ENCODE measurements at regions not wholly inside any gene's neighbourhood (a gene's known extent, or its start where the extent isn't known, plus 50 kb on each side); places are given as distances from the start of the nearest gene placed in this dataset.

DNA sequence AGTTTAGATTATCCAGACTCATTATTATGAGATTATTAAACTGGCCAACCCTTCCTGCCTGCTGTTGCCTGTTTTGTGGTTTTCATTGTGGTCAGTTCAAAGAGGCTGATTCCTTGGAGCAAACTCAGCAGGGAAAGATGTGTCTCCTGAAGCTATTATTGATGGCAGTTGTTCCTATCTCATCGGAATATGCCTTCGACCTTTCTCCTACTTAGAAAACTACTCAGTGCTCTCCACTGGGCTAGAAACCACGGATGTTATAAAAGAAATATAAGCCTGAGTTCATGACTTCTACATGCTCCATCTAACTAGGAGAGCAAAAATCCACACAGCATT lies 80.2 kb upstream of the NAV2 start:
- TF ChIP-seq, protein P1, sequence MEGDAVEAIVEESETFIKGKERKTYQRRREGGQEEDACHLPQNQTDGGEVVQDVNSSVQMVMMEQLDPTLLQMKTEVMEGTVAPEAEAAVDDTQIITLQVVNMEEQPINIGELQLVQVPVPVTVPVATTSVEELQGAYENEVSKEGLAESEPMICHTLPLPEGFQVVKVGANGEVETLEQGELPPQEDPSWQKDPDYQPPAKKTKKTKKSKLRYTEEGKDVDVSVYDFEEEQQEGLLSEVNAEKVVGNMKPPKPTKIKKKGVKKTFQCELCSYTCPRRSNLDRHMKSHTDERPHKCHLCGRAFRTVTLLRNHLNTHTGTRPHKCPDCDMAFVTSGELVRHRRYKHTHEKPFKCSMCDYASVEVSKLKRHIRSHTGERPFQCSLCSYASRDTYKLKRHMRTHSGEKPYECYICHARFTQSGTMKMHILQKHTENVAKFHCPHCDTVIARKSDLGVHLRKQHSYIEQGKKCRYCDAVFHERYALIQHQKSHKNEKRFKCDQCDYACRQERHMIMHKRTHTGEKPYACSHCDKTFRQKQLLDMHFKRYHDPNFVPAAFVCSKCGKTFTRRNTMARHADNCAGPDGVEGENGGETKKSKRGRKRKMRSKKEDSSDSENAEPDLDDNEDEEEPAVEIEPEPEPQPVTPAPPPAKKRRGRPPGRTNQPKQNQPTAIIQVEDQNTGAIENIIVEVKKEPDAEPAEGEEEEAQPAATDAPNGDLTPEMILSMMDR (IDR thresholded peaks at IDR 0.05; ENCODE audit: control extremely low read depth in 1 of 3, insufficient read depth in 1 of 3, low read depth in 1 of 3, low read length in 3 of 3), result no peak
- TF ChIP-seq, protein P2, sequence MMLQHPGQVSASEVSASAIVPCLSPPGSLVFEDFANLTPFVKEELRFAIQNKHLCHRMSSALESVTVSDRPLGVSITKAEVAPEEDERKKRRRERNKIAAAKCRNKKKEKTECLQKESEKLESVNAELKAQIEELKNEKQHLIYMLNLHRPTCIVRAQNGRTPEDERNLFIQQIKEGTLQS (IDR thresholded peaks at IDR 0.05; ENCODE audit: insufficient read depth, low read depth, low read length), result no peak
- TF ChIP-seq TCF12 (IDR thresholded peaks at IDR 0.05; ENCODE audit: low read depth, low read length) (no peak), SP1 (IDR thresholded peaks at IDR 0.05; ENCODE audit: low read depth, low read length) (no peak), ZNF274 (IDR thresholded peaks at IDR 0.05; ENCODE audit: borderline replicate concordance, extremely low read depth, low read length) (no peak), SIN3A (conservative IDR thresholded peaks at IDR 0.05 in 1 of 2, IDR thresholded peaks at IDR 0.05 in 1 of 2; ENCODE audit: low read depth in 1 of 2, low read length in 2 of 2) (no peak), JUND (IDR thresholded peaks at IDR 0.05; ENCODE audit: low read length) (no peak), POLR2AphosphoS5 (IDR thresholded peaks at IDR 0.05; ENCODE audit: low read depth, low read length) (no peak), CBX5 (IDR thresholded peaks at IDR 0.05; ENCODE audit: low read depth, low read length) (no peak), EP300 (IDR thresholded peaks at IDR 0.05; ENCODE audit: borderline replicate concordance in 1 of 2, low read depth in 2 of 2, low read length in 2 of 2) (no peak), RFX5 (IDR thresholded peaks at IDR 0.05; ENCODE audit: borderline replicate concordance, low read depth, low read length) (no peak), HDAC2 (IDR thresholded peaks at IDR 0.05; ENCODE audit: borderline replicate concordance in 1 of 2, low read depth in 2 of 2, low read length in 2 of 2) (no peak)
- TF ChIP-seq, protein P3, sequence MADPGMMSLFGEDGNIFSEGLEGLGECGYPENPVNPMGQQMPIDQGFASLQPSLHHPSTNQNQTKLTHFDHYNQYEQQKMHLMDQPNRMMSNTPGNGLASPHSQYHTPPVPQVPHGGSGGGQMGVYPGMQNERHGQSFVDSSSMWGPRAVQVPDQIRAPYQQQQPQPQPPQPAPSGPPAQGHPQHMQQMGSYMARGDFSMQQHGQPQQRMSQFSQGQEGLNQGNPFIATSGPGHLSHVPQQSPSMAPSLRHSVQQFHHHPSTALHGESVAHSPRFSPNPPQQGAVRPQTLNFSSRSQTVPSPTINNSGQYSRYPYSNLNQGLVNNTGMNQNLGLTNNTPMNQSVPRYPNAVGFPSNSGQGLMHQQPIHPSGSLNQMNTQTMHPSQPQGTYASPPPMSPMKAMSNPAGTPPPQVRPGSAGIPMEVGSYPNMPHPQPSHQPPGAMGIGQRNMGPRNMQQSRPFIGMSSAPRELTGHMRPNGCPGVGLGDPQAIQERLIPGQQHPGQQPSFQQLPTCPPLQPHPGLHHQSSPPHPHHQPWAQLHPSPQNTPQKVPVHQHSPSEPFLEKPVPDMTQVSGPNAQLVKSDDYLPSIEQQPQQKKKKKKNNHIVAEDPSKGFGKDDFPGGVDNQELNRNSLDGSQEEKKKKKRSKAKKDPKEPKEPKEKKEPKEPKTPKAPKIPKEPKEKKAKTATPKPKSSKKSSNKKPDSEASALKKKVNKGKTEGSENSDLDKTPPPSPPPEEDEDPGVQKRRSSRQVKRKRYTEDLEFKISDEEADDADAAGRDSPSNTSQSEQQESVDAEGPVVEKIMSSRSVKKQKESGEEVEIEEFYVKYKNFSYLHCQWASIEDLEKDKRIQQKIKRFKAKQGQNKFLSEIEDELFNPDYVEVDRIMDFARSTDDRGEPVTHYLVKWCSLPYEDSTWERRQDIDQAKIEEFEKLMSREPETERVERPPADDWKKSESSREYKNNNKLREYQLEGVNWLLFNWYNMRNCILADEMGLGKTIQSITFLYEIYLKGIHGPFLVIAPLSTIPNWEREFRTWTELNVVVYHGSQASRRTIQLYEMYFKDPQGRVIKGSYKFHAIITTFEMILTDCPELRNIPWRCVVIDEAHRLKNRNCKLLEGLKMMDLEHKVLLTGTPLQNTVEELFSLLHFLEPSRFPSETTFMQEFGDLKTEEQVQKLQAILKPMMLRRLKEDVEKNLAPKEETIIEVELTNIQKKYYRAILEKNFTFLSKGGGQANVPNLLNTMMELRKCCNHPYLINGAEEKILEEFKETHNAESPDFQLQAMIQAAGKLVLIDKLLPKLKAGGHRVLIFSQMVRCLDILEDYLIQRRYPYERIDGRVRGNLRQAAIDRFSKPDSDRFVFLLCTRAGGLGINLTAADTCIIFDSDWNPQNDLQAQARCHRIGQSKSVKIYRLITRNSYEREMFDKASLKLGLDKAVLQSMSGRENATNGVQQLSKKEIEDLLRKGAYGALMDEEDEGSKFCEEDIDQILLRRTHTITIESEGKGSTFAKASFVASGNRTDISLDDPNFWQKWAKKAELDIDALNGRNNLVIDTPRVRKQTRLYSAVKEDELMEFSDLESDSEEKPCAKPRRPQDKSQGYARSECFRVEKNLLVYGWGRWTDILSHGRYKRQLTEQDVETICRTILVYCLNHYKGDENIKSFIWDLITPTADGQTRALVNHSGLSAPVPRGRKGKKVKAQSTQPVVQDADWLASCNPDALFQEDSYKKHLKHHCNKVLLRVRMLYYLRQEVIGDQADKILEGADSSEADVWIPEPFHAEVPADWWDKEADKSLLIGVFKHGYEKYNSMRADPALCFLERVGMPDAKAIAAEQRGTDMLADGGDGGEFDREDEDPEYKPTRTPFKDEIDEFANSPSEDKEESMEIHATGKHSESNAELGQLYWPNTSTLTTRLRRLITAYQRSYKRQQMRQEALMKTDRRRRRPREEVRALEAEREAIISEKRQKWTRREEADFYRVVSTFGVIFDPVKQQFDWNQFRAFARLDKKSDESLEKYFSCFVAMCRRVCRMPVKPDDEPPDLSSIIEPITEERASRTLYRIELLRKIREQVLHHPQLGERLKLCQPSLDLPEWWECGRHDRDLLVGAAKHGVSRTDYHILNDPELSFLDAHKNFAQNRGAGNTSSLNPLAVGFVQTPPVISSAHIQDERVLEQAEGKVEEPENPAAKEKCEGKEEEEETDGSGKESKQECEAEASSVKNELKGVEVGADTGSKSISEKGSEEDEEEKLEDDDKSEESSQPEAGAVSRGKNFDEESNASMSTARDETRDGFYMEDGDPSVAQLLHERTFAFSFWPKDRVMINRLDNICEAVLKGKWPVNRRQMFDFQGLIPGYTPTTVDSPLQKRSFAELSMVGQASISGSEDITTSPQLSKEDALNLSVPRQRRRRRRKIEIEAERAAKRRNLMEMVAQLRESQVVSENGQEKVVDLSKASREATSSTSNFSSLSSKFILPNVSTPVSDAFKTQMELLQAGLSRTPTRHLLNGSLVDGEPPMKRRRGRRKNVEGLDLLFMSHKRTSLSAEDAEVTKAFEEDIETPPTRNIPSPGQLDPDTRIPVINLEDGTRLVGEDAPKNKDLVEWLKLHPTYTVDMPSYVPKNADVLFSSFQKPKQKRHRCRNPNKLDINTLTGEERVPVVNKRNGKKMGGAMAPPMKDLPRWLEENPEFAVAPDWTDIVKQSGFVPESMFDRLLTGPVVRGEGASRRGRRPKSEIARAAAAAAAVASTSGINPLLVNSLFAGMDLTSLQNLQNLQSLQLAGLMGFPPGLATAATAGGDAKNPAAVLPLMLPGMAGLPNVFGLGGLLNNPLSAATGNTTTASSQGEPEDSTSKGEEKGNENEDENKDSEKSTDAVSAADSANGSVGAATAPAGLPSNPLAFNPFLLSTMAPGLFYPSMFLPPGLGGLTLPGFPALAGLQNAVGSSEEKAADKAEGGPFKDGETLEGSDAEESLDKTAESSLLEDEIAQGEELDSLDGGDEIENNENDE (IDR thresholded peaks at IDR 0.05; ENCODE audit: insufficient replicate concordance, low read length), result no peak
- TF ChIP-seq, protein P4, sequence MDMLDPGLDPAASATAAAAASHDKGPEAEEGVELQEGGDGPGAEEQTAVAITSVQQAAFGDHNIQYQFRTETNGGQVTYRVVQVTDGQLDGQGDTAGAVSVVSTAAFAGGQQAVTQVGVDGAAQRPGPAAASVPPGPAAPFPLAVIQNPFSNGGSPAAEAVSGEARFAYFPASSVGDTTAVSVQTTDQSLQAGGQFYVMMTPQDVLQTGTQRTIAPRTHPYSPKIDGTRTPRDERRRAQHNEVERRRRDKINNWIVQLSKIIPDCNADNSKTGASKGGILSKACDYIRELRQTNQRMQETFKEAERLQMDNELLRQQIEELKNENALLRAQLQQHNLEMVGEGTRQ (IDR thresholded peaks at IDR 0.05; ENCODE audit: low read length), result no peak
